SJCRH30 (cell line): ENCODE measurements at regions not wholly inside any gene's neighbourhood (a gene's known extent, or its start where the extent isn't known, plus 50 kb on each side); places are given as distances from the start of the nearest gene placed in this dataset.

Experiments used
- DNase-seq, 2 experiments: peaks; one replicate each; pipeline ENCODE4 v3.0.0-alpha.2; 2015 to 2020
- H3K27ac ChIP-seq: fragments of 250-450 bp; sonication (Bioruptor Pico); 2 replicates; pipeline ENCODE4 v1.5.1; 2020; ENCODE audit warnings: mild to moderate bottlenecking, moderate library complexity
- H3K27me3 ChIP-seq: fragments of 250-450 bp; sonication (Bioruptor Pico); 2 replicates; pipeline ENCODE4 v1.5.1; 2020; ENCODE audit warnings: mild to moderate bottlenecking, moderate library complexity
- H3K36me3 ChIP-seq: fragments of 250-450 bp; sonication (Bioruptor Pico); 2 replicates; pipeline ENCODE4 v1.5.1; 2020; ENCODE audit warnings: mild to moderate bottlenecking, moderate library complexity
- H3K4me1 ChIP-seq: fragments of 250-450 bp; sonication (Bioruptor Pico); 2 replicates; pipeline ENCODE4 v1.5.1; 2020; ENCODE audit warnings: mild to moderate bottlenecking, moderate library complexity
- H3K4me3 ChIP-seq: fragments of 250-450 bp; sonication (Bioruptor Pico); 2 replicates; pipeline ENCODE4 v1.5.1; 2020; ENCODE audit warnings: mild to moderate bottlenecking, moderate library complexity
- H3K9me3 ChIP-seq: fragments of 250-450 bp; sonication (Bioruptor Pico); replicated peaks from 2 replicates; pipeline ENCODE4 v1.5.1; 2020; ENCODE audit warnings: mild to moderate bottlenecking, moderate library complexity

DNA sequence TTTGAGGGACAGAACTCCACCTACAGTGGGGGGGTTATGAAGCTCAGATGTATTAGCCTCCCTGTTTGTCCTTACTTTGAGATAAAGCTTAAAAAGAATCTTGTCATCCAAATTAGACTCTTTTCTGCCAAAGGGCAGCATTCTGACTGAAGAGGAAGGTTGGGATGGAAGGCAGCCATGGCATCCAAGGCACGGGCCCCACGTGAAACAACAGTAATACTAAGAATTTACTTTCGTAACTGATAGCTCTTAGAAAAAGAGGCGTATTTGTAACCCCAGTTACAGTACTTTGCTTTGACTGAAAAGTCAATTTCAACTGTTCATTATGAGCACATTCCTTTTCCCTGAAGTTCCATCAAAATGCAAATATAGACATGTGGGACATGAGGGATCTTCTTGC, 168.5 kb downstream of the ARRDC3 start:
- no peak overlapping the region for H3K27ac ChIP-seq
- H3K9me3 ChIP-seq: no peaks in the 10 kb centered on the region
- no peaks in the 10 kb centered on the region for H3K27me3 ChIP-seq
- no peaks in the 10 kb centered on the region for H3K36me3 ChIP-seq
- peaks cover 4% of the 10 kb centered on the region for H3K4me1 ChIP-seq
- H3K4me3 ChIP-seq: no peak overlapping the region
- no peak for DNase-seq
